HG02943 (cell line): ENCODE measurements at regions not wholly inside any gene's neighbourhood (a gene's known extent, or its start where the extent isn't known, plus 50 kb on each side); places are given as distances from the start of the nearest gene placed in this dataset.
"Not testable (repeated sequence)": the region's sequence is repeated elsewhere in the genome, so short reads cannot be mapped to it uniquely, and the experiment has no call there.

Experiments used
- ATAC-seq: cut with Tn5 transposase; IDR thresholded peaks from one replicate; pipeline ENCODE4 v1.9.1; 2021; ENCODE audit warnings: mild to moderate bottlenecking, low read depth, moderate library complexity; ENCODE audit not compliant: unreplicated experiment

GRCh38 chr5:18617191-18617590 is 982.9 kb downstream of the TAF11L14 start:
- ATAC-seq: not testable (repeated sequence)

GRCh38 chr5:18630458-18631045 is 996.3 kb downstream of the TAF11L14 start:
- no peak for ATAC-seq

- ATAC-seq: no peak
Measured at GRCh38 chr5:18652404-18653215, 1018.4 kb downstream of the TAF11L14 start.

- ATAC-seq: peak; percentile 81
Measured at GRCh38 chr5:18653216-18653752, 1019.0 kb downstream of the TAF11L14 start.

GRCh38 chr5:18660511-18660910 is 1026.3 kb downstream of the TAF11L14 start:
- no peak for ATAC-seq

- no peak for ATAC-seq
Measured at GRCh38 chr5:18662231-18662630, 1028.0 kb downstream of the TAF11L14 start.

- not testable (repeated sequence) for ATAC-seq
Measured at GRCh38 chr5:18674212-18674611, 1040.0 kb downstream of the TAF11L14 start.

GRCh38 chr5:18675041-18675440 is 1040.8 kb downstream of the TAF11L14 start:
- no peak for ATAC-seq

- ATAC-seq: no peak
Measured at GRCh38 chr5:18686253-18686652, 1052.0 kb downstream of the TAF11L14 start.

- no peak for ATAC-seq
Measured at GRCh38 chr5:18687429-18687828, 1053.2 kb downstream of the TAF11L14 start.

GRCh38 chr5:18699681-18700080 is 1065.4 kb downstream of the TAF11L14 start:
- ATAC-seq: no peak

GRCh38 chr5:18702821-18703220 is 1068.6 kb downstream of the TAF11L14 start:
- no peak for ATAC-seq

GRCh38 chr5:18712936-18713485 is 1078.8 kb downstream of the TAF11L14 start:
- no peak for ATAC-seq

- no peak for ATAC-seq
Measured at GRCh38 chr5:18720002-18720401, 1085.7 kb downstream of the TAF11L14 start.

- no peak for ATAC-seq
Measured at GRCh38 chr5:18732556-18733479, 1098.6 kb downstream of the TAF11L14 start.

- no peak for ATAC-seq
Measured at GRCh38 chr5:18736051-18736398, 1101.8 kb downstream of the TAF11L14 start.

- not testable (repeated sequence) for ATAC-seq
Measured at GRCh38 chr5:18736736-18737135, 1102.5 kb downstream of the TAF11L14 start.

GRCh38 chr5:18740301-18740700 is 1106.0 kb downstream of the TAF11L14 start:
- ATAC-seq: no peak

- no peak for ATAC-seq
Measured at GRCh38 chr5:18742830-18743229, 1108.6 kb downstream of the TAF11L14 start.

- no peak for ATAC-seq
Measured at GRCh38 chr5:18744441-18744840, 1110.2 kb downstream of the TAF11L14 start.
